Loucy (cell line): ENCODE measurements at regions not wholly inside any gene's neighbourhood (a gene's known extent, or its start where the extent isn't known, plus 50 kb on each side); places are given as distances from the start of the nearest gene placed in this dataset.

ENCODE experiments used
- EZH2phosphoT487 ChIP-seq: fragments of 200-600 bp; IDR thresholded peaks from 2 replicates; pipeline ENCODE4 v1.6.1; 2018; ENCODE audit warnings: antibody characterized with exemption, mild to moderate bottlenecking, moderate library complexity, borderline replicate concordance
- TF ChIP-seq, protein P1 (sequence below): fragments of 200-600 bp; sonication (generic); conservative IDR thresholded peaks from 2 replicates; pipeline ENCODE4 v1.5.1; 2014; ENCODE audit warnings: mild to moderate bottlenecking, antibody characterized with exemption, low read length

DNA sequence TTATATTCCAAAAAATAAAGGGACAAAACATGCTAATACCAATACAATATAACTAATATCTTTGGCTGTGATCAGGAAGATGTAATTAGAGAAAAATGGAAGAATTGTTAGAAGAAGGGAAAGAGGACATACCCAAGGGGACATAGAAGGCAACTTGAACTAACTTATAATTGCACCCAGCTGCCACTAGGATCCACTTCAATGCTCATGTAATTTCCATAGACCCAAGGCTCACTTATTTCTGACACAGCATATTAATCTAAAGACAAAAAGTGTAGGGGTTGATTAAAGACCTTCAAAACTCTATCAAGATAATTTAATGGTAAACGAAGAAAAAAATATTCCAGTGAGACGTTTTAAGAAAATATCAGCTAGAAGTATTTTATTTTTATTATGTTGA, 396.0 kb upstream of the ADGRB3 start:
- TF ChIP-seq, protein P1, sequence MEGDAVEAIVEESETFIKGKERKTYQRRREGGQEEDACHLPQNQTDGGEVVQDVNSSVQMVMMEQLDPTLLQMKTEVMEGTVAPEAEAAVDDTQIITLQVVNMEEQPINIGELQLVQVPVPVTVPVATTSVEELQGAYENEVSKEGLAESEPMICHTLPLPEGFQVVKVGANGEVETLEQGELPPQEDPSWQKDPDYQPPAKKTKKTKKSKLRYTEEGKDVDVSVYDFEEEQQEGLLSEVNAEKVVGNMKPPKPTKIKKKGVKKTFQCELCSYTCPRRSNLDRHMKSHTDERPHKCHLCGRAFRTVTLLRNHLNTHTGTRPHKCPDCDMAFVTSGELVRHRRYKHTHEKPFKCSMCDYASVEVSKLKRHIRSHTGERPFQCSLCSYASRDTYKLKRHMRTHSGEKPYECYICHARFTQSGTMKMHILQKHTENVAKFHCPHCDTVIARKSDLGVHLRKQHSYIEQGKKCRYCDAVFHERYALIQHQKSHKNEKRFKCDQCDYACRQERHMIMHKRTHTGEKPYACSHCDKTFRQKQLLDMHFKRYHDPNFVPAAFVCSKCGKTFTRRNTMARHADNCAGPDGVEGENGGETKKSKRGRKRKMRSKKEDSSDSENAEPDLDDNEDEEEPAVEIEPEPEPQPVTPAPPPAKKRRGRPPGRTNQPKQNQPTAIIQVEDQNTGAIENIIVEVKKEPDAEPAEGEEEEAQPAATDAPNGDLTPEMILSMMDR = no peak
- TF ChIP-seq EZH2phosphoT487 = no peak
